ENCODE measurements at regions not wholly inside any gene's neighbourhood (a gene's known extent, or its start where the extent isn't known, plus 50 kb on each side); places are given as distances from the start of the nearest gene placed in this dataset.

DNA sequence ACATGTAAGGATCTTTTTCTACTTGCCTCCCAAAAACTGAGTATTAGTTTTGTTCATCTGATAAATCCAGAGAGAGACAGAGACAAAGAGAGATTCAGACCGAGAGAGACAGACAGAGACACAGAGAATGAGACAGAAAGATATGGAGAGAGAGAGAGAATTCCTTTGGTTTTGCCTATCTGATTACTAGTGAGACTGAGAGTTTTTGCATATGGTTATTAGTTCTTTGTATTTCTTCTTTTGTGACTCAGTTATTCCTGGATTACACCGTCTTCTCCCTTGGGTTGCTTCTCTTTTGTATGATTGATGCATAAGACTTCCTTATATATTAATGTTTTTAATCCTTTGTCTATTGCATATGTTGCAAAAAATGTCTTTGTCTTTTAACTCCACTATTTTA lies 91.2 kb upstream of the SPATA31C2 start:
- Histone ChIP-seq H3K27ac (ENCODE audit: low read length) (no peak overlapping the region), H4K20me1 (ENCODE audit: insufficient read depth, low read length) (no peaks in the 10 kb centered on the region), H3K4me3 (ENCODE audit: low read depth in 1 of 2, low read length in 2 of 2) (no peak overlapping the region), H3K4me1 (ENCODE audit: insufficient read depth, low read length) (no peaks in the 10 kb centered on the region), H2AFZ (ENCODE audit: low read depth, low read length) (no peak overlapping the region), H3K27me3 (ENCODE audit: insufficient read depth, low read length, poor library complexity) (no peaks in the 10 kb centered on the region), H3K4me2 (ENCODE audit: insufficient read depth, low read length) (no peak overlapping the region), H3K9me3 (ENCODE audit: insufficient read depth, low read length, severe bottlenecking) (no peaks in the 10 kb centered on the region), H3K36me3 (ENCODE audit: insufficient read depth, low read length) (no peaks in the 10 kb centered on the region), H3K9ac (ENCODE audit: low read depth, low read length) (no peak overlapping the region), H3K79me2 (ENCODE audit: insufficient read depth, low read length) (no peaks in the 10 kb centered on the region)
- no peak for DNase-seq
- ATAC-seq (ENCODE audit: insufficient read depth, low read depth) = no peak
- TF ChIP-seq EZH2 (IDR thresholded peaks at IDR 0.05; ENCODE audit: borderline replicate concordance, low read depth, low read length, severe bottlenecking) = no peak
- TF ChIP-seq, protein P1, sequence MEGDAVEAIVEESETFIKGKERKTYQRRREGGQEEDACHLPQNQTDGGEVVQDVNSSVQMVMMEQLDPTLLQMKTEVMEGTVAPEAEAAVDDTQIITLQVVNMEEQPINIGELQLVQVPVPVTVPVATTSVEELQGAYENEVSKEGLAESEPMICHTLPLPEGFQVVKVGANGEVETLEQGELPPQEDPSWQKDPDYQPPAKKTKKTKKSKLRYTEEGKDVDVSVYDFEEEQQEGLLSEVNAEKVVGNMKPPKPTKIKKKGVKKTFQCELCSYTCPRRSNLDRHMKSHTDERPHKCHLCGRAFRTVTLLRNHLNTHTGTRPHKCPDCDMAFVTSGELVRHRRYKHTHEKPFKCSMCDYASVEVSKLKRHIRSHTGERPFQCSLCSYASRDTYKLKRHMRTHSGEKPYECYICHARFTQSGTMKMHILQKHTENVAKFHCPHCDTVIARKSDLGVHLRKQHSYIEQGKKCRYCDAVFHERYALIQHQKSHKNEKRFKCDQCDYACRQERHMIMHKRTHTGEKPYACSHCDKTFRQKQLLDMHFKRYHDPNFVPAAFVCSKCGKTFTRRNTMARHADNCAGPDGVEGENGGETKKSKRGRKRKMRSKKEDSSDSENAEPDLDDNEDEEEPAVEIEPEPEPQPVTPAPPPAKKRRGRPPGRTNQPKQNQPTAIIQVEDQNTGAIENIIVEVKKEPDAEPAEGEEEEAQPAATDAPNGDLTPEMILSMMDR (IDR thresholded peaks at IDR 0.05; ENCODE audit: borderline replicate concordance, extremely low read depth, low read length, poor library complexity, severe bottlenecking) = no peak

DNA sequence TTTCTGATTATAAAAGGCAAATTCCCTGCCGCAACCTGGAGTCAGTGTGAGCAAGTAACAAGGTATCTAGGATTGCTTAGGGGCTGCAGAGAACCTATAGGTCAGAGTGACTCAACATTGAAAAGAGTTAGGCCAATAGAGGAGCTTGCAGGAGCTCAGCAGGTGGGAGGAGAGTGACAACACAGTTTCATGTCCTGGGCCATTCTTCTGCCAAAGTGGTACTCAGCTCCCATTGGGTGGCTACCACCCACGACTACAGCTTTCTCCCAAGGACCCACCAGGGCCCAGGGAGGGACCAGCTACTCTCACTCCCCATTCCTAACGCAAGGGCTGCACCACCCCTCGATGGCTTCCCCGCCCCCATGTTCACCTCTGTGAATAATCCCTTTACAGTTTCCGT lies 86.7 kb upstream of the SPATA31C2 start:
- TF ChIP-seq EZH2 (IDR thresholded peaks at IDR 0.05; ENCODE audit: borderline replicate concordance, low read depth, low read length, severe bottlenecking) = no peak
- TF ChIP-seq, protein P1 (IDR thresholded peaks at IDR 0.05; ENCODE audit: borderline replicate concordance, extremely low read depth, low read length, poor library complexity, severe bottlenecking) = no peak
- no peaks in the 10 kb centered on the region for H3K9me3 ChIP-seq (ENCODE audit: insufficient read depth, low read length, severe bottlenecking)
- no peak overlapping the region for H3K4me3 ChIP-seq (ENCODE audit: low read depth in 1 of 2, low read length in 2 of 2)
- no peak overlapping the region for H3K27ac ChIP-seq (ENCODE audit: low read length)
- no peaks in the 10 kb centered on the region for H4K20me1 ChIP-seq (ENCODE audit: insufficient read depth, low read length)
- H3K79me2 ChIP-seq (ENCODE audit: insufficient read depth, low read length) = no peaks in the 10 kb centered on the region
- no peaks in the 10 kb centered on the region for H3K27me3 ChIP-seq (ENCODE audit: insufficient read depth, low read length, poor library complexity)
- H3K36me3 ChIP-seq (ENCODE audit: insufficient read depth, low read length) = no peaks in the 10 kb centered on the region
- H3K4me2 ChIP-seq (ENCODE audit: insufficient read depth, low read length) = no peak overlapping the region
- DNase-seq (no peak), ATAC-seq (ENCODE audit: insufficient read depth, low read depth) (no peak)
- H2AFZ ChIP-seq (ENCODE audit: low read depth, low read length) = no peak overlapping the region
- no peak overlapping the region for H3K9ac ChIP-seq (ENCODE audit: low read depth, low read length)
- no peaks in the 10 kb centered on the region for H3K4me1 ChIP-seq (ENCODE audit: insufficient read depth, low read length)

DNA sequence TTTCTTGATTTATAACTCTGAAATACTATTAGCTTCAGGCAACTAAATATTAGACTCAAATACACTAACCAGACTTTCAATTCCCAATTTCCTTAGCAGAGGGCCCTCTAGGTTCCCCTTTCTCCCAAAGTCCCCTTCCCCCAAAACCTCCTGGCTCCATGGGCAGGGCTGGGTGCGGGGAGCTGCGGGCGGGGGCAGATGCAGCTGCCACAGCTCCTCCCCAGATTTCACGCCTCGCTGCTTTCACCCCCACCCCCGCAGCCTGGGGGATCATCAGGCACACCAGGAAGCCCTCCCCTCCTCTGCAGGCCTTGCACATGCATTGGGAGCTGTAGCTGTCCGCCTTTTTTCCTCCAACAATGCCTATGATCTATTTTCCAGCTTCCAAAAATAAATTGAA lies 82.8 kb upstream of the SPATA31C2 start:
- no peaks in the 10 kb centered on the region for H4K20me1 ChIP-seq (ENCODE audit: insufficient read depth, low read length)
- no peak overlapping the region for H3K4me3 ChIP-seq (ENCODE audit: low read depth in 1 of 2, low read length in 2 of 2)
- no peak overlapping the region for H3K27ac ChIP-seq (ENCODE audit: low read length)
- H3K9ac ChIP-seq (ENCODE audit: low read depth, low read length) = no peak overlapping the region
- DNase-seq (no peak), ATAC-seq (ENCODE audit: insufficient read depth, low read depth) (no peak)
- H3K36me3 ChIP-seq (ENCODE audit: insufficient read depth, low read length) = no peaks in the 10 kb centered on the region
- no peaks in the 10 kb centered on the region for H3K4me1 ChIP-seq (ENCODE audit: insufficient read depth, low read length)
- H3K4me2 ChIP-seq (ENCODE audit: insufficient read depth, low read length) = no peak overlapping the region
- TF ChIP-seq, protein P1 (IDR thresholded peaks at IDR 0.05; ENCODE audit: borderline replicate concordance, extremely low read depth, low read length, poor library complexity, severe bottlenecking) = no peak
- no peak for TF ChIP-seq EZH2 (IDR thresholded peaks at IDR 0.05; ENCODE audit: borderline replicate concordance, low read depth, low read length, severe bottlenecking)
- H3K27me3 ChIP-seq (ENCODE audit: insufficient read depth, low read length, poor library complexity) = no peaks in the 10 kb centered on the region
- no peaks in the 10 kb centered on the region for H3K79me2 ChIP-seq (ENCODE audit: insufficient read depth, low read length)
- no peak overlapping the region for H2AFZ ChIP-seq (ENCODE audit: low read depth, low read length)
- H3K9me3 ChIP-seq (ENCODE audit: insufficient read depth, low read length, severe bottlenecking) = no peaks in the 10 kb centered on the region

DNA sequence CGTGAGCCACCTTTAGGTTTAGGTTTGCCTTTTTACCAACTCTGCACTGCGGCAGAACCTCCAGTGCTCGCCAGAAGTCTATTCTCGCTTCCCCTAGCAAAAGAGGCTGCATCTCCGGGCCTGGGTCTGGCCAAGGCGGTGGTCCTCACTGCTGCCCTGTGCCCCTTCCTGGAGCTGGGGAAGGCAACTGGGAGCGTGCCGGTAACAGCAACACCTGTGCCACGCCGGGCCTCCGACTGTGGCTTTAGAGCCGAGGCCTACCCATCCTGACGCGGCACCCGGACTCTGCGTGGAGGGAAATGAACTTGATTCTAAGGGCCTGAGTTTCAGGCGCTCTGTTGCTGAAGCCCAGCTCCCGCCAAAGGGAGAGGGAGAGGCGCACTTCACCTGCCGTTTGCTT lies 82.4 kb upstream of the SPATA31C2 start:
- no peak overlapping the region for H3K9ac ChIP-seq (ENCODE audit: low read depth, low read length)

More for the DNA sequence above, 82.4 kb upstream of the SPATA31C2 start:
- H3K79me2 ChIP-seq (ENCODE audit: insufficient read depth, low read length) = no peaks in the 10 kb centered on the region
- H3K4me3 ChIP-seq (ENCODE audit: low read depth in 1 of 2, low read length in 2 of 2) = no peak overlapping the region
- H3K27me3 ChIP-seq (ENCODE audit: insufficient read depth, low read length, poor library complexity) = no peaks in the 10 kb centered on the region
- H3K36me3 ChIP-seq (ENCODE audit: insufficient read depth, low read length) = no peaks in the 10 kb centered on the region
- DNase-seq (no peak), ATAC-seq (ENCODE audit: insufficient read depth, low read depth) (no peak)
- no peak overlapping the region for H2AFZ ChIP-seq (ENCODE audit: low read depth, low read length)
- H4K20me1 ChIP-seq (ENCODE audit: insufficient read depth, low read length) = no peaks in the 10 kb centered on the region
- no peak overlapping the region for H3K4me2 ChIP-seq (ENCODE audit: insufficient read depth, low read length)
- H3K27ac ChIP-seq (ENCODE audit: low read length) = no peak overlapping the region
- no peaks in the 10 kb centered on the region for H3K4me1 ChIP-seq (ENCODE audit: insufficient read depth, low read length)
- no peak for TF ChIP-seq EZH2 (IDR thresholded peaks at IDR 0.05; ENCODE audit: borderline replicate concordance, low read depth, low read length, severe bottlenecking)
- TF ChIP-seq, protein P1 (IDR thresholded peaks at IDR 0.05; ENCODE audit: borderline replicate concordance, extremely low read depth, low read length, poor library complexity, severe bottlenecking) = no peak
- no peaks in the 10 kb centered on the region for H3K9me3 ChIP-seq (ENCODE audit: insufficient read depth, low read length, severe bottlenecking)

Data from DND-41 (cell line).